ENCODE measurements at regions not wholly inside any gene's neighbourhood (a gene's known extent, or its start where the extent isn't known, plus 50 kb on each side); places are given as distances from the start of the nearest gene placed in this dataset.

DNA sequence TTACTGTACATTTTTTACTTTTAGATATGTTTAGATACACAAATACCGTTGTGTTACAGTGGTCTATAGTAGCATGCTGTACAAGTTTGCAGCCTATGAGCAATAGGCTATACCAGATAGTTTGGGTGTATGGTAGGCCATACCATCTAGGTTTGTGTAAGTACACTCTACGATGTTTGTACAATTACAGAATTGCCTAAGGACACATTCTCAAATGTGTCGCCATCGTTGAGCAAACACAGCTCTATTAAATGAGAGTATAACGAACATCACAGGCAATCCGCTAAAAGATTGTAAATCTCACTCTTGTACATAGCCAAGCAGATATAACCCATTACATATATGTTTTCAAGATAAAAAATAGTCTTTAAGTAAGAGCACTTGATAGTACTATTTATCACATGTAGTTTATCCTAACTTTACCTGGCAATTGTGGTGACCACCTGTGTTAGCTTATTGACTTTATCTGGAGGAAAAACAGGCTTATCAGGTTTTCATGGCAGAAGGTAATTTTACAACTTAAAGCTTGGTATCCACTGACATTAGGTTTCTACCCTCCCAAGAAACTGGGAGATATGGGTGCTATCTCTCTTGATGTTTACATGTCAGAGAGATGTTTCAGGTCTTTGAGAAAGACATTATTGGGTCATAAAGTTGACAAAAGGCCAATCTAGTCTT lies 898.7 kb downstream of the NSUN3 start:
- no peak overlapping the region for H3K9ac ChIP-seq (ENCODE audit: low read length)
- no peaks in the 10 kb centered on the region for H3K36me3 ChIP-seq (ENCODE audit: insufficient read depth, low read length)
- no peaks in the 10 kb centered on the region for H3K9me2 ChIP-seq (ENCODE audit: insufficient read depth, low read length)
- H3K79me2 ChIP-seq (replicated peaks; ENCODE audit: insufficient read depth, low read length) = no peaks in the 10 kb centered on the region
- H3F3A ChIP-seq (ENCODE audit: insufficient read depth, low read length, poor library complexity, severe bottlenecking) = no peaks in the 10 kb centered on the region
- H4K20me1 ChIP-seq (ENCODE audit: insufficient read depth) = no peaks in the 10 kb centered on the region
- H3K27ac ChIP-seq (ENCODE audit: low read length) = no peak overlapping the region
- no peak overlapping the region for H2AFZ ChIP-seq (ENCODE audit: low read depth, low read length)
- TF ChIP-seq EZH2 (IDR thresholded peaks at IDR 0.05; ENCODE audit: borderline replicate concordance, insufficient read depth, low read length, poor library complexity, severe bottlenecking) = no peak
- TF ChIP-seq TAF1 (IDR thresholded peaks at IDR 0.05; ENCODE audit: low read depth) = no peak
- no peak for TF ChIP-seq EP300 (conservative IDR thresholded peaks at IDR 0.05; ENCODE audit: poor library complexity, severe bottlenecking)
- no peak for TF ChIP-seq MXI1 (conservative IDR thresholded peaks at IDR 0.05; ENCODE audit: poor library complexity, severe bottlenecking)
- TF ChIP-seq, protein P1, sequence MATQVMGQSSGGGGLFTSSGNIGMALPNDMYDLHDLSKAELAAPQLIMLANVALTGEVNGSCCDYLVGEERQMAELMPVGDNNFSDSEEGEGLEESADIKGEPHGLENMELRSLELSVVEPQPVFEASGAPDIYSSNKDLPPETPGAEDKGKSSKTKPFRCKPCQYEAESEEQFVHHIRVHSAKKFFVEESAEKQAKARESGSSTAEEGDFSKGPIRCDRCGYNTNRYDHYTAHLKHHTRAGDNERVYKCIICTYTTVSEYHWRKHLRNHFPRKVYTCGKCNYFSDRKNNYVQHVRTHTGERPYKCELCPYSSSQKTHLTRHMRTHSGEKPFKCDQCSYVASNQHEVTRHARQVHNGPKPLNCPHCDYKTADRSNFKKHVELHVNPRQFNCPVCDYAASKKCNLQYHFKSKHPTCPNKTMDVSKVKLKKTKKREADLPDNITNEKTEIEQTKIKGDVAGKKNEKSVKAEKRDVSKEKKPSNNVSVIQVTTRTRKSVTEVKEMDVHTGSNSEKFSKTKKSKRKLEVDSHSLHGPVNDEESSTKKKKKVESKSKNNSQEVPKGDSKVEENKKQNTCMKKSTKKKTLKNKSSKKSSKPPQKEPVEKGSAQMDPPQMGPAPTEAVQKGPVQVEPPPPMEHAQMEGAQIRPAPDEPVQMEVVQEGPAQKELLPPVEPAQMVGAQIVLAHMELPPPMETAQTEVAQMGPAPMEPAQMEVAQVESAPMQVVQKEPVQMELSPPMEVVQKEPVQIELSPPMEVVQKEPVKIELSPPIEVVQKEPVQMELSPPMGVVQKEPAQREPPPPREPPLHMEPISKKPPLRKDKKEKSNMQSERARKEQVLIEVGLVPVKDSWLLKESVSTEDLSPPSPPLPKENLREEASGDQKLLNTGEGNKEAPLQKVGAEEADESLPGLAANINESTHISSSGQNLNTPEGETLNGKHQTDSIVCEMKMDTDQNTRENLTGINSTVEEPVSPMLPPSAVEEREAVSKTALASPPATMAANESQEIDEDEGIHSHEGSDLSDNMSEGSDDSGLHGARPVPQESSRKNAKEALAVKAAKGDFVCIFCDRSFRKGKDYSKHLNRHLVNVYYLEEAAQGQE (IDR thresholded peaks at IDR 0.05; ENCODE audit: borderline replicate concordance) = no peak
- TF ChIP-seq, protein P2, sequence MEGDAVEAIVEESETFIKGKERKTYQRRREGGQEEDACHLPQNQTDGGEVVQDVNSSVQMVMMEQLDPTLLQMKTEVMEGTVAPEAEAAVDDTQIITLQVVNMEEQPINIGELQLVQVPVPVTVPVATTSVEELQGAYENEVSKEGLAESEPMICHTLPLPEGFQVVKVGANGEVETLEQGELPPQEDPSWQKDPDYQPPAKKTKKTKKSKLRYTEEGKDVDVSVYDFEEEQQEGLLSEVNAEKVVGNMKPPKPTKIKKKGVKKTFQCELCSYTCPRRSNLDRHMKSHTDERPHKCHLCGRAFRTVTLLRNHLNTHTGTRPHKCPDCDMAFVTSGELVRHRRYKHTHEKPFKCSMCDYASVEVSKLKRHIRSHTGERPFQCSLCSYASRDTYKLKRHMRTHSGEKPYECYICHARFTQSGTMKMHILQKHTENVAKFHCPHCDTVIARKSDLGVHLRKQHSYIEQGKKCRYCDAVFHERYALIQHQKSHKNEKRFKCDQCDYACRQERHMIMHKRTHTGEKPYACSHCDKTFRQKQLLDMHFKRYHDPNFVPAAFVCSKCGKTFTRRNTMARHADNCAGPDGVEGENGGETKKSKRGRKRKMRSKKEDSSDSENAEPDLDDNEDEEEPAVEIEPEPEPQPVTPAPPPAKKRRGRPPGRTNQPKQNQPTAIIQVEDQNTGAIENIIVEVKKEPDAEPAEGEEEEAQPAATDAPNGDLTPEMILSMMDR (IDR thresholded peaks at IDR 0.05; ENCODE audit: poor library complexity, severe bottlenecking) = no peak
- no peak for TF ChIP-seq SMC3 (conservative IDR thresholded peaks at IDR 0.05; ENCODE audit: poor library complexity)
- TF ChIP-seq RAD21 (conservative IDR thresholded peaks at IDR 0.05) = no peak
- TF ChIP-seq POLR2AphosphoS5 (IDR thresholded peaks at IDR 0.05) = no peak
- H3K4me3 ChIP-seq (ENCODE audit: low read length) = no peak overlapping the region
- no peak overlapping the region for H3K4me2 ChIP-seq (ENCODE audit: low read length)
- H3K9me3 ChIP-seq (ENCODE audit: low read length) = no peaks in the 10 kb centered on the region
- no peaks in the 10 kb centered on the region for H3K27me3 ChIP-seq (ENCODE audit: insufficient read depth, low read depth, low read length)

DNA sequence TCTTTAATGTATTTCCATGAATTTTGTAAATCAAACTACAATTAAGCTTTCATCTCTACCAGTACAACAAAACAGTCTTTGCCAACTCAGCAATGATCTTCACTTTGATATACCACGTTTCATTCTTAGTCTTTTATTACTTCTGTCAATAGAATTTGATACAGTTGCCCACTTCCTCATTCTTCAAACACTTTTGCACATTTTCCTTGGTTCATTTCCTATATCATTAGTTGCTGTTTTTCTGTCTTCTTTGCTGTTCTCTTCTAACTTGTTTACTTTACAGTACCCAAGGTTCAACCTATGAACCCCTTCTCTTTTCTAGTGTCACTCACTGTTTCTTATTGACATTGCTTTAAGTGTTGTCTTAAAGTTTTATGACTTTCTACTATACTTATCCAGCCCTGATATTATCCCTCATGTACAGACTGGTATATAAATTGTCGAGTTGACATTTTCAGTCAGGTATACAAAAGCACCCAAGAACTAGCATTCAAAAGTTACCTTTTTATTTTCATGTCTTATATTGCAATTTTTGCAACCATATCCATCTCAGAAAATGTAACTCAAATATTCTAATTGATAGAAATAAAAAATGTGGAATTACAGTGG lies 903.1 kb downstream of the NSUN3 start:
- no peak overlapping the region for H3K9ac ChIP-seq (ENCODE audit: low read length)
- H3K36me3 ChIP-seq (ENCODE audit: insufficient read depth, low read length) = no peaks in the 10 kb centered on the region
- H3K9me3 ChIP-seq (ENCODE audit: low read length) = no peaks in the 10 kb centered on the region
- H4K20me1 ChIP-seq (ENCODE audit: insufficient read depth) = no peaks in the 10 kb centered on the region
- no peaks in the 10 kb centered on the region for H3K27me3 ChIP-seq (ENCODE audit: insufficient read depth, low read depth, low read length)
- H3K27ac ChIP-seq (ENCODE audit: low read length) = no peak overlapping the region
- H2AFZ ChIP-seq (ENCODE audit: low read depth, low read length) = no peak overlapping the region
- H3K4me3 ChIP-seq (ENCODE audit: low read length) = no peak overlapping the region
- H3K9me2 ChIP-seq (ENCODE audit: insufficient read depth, low read length) = no peaks in the 10 kb centered on the region
- TF ChIP-seq EZH2 (IDR thresholded peaks at IDR 0.05; ENCODE audit: borderline replicate concordance, insufficient read depth, low read length, poor library complexity, severe bottlenecking) (no peak), SMC3 (conservative IDR thresholded peaks at IDR 0.05; ENCODE audit: poor library complexity) (no peak), MXI1 (conservative IDR thresholded peaks at IDR 0.05; ENCODE audit: poor library complexity, severe bottlenecking) (no peak), RAD21 (conservative IDR thresholded peaks at IDR 0.05) (no peak), EP300 (conservative IDR thresholded peaks at IDR 0.05; ENCODE audit: poor library complexity, severe bottlenecking) (no peak), TAF1 (IDR thresholded peaks at IDR 0.05; ENCODE audit: low read depth) (no peak), POLR2AphosphoS5 (IDR thresholded peaks at IDR 0.05) (no peak)
- TF ChIP-seq, protein P2 (IDR thresholded peaks at IDR 0.05; ENCODE audit: poor library complexity, severe bottlenecking) = no peak
- TF ChIP-seq, protein P1 (IDR thresholded peaks at IDR 0.05; ENCODE audit: borderline replicate concordance) = no peak
- H3F3A ChIP-seq (ENCODE audit: insufficient read depth, low read length, poor library complexity, severe bottlenecking) = no peaks in the 10 kb centered on the region
- no peak overlapping the region for H3K4me2 ChIP-seq (ENCODE audit: low read length)
- no peaks in the 10 kb centered on the region for H3K79me2 ChIP-seq (replicated peaks; ENCODE audit: insufficient read depth, low read length)
